ENCODE measurements at regions not wholly inside any gene's neighbourhood (a gene's known extent, or its start where the extent isn't known, plus 50 kb on each side); places are given as distances from the start of the nearest gene placed in this dataset.

- TF ChIP-seq CTCF (IDR thresholded peaks at IDR 0.05 in 4 of 5, conservative IDR thresholded peaks at IDR 0.05 in 1 of 5) (no peak), POLR2A (IDR thresholded peaks at IDR 0.05) (no peak)
- no peak for ATAC-seq
- Histone ChIP-seq H3K36me3 (no peaks in the 10 kb centered on the region), H3K27ac (no peak overlapping the region), H3K4me3 (no peak overlapping the region), H3K27me3 (no peaks in the 10 kb centered on the region), H3K9me3 (no peaks in the 10 kb centered on the region), H3K4me1 (peaks cover 0 to 6% of the 10 kb centered on the region in 2 donors)
- in situ Hi-C loops (cut with MboI; ENCODE audit: low sequenced_read_pairs in 4 of 4) = loop anchor here in 2 of 4 donors (25.0 kb wide), 2 partner anchors 467 to 1042 kb away; no protein-coding TSS in a partner anchor
- intact Hi-C loops (cut with DNase I; ENCODE audit: low total_unique reads) = no loop called here
- no peak for DNase-seq
Measured at GRCh38 chr4:24404281-24404680, 180.1 kb downstream of the DHX15 start.

GRCh38 chr4:24403265-24403664, 181.1 kb downstream of the DHX15 start:
- DNase-seq (no peak), ATAC-seq (no peak)
- no peak overlapping the region for H3K27ac ChIP-seq
- no peak for TF ChIP-seq CTCF (IDR thresholded peaks at IDR 0.05 in 4 of 5, conservative IDR thresholded peaks at IDR 0.05 in 1 of 5)
- H3K27me3 ChIP-seq = no peaks in the 10 kb centered on the region
- in situ Hi-C loops (cut with MboI; ENCODE audit: low sequenced_read_pairs in 4 of 4) = loop anchor here in 2 of 4 donors (25.0 kb wide), 2 partner anchors 466 to 1041 kb away; no protein-coding TSS in a partner anchor
- no peaks in the 10 kb centered on the region for H3K36me3 ChIP-seq
- H3K9me3 ChIP-seq = no peaks in the 10 kb centered on the region
- intact Hi-C loops (cut with DNase I; ENCODE audit: low total_unique reads) = no loop called here
- H3K4me1 ChIP-seq = peaks cover 0 to 6% of the 10 kb centered on the region in 2 donors
- no peak overlapping the region for H3K4me3 ChIP-seq

DNA sequence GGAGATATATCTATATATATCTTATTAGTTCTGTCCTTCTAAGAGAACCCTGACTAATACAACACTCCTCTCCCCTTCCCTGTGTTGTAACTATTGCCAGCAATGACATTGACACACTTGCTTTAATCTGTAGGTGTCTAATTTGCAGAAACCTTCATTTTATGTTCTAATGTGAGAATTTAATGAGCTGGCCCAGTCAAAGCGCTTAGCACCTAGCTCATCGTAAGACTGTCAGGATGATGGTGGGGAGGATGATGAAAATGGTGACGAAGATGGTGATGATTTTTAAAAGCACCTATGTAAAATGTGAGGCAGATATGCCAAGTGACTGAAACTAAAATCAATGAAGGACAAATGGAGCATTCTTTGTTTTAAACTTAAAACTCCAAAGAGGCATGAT, 183.8 kb downstream of the DHX15 start:
- in situ Hi-C loops (cut with MboI; ENCODE audit: low sequenced_read_pairs in 4 of 4) = loop anchor here in 2 of 4 donors (25.0 kb wide), 2 partner anchors 463 to 1038 kb away; no protein-coding TSS in a partner anchor
- H3K9me3 ChIP-seq = no peaks in the 10 kb centered on the region
- no peak overlapping the region for H3K27ac ChIP-seq
- DNase-seq (no peak), ATAC-seq (no peak)
- intact Hi-C loops (cut with DNase I; ENCODE audit: low total_unique reads) = no loop called here
- TF ChIP-seq CTCF (IDR thresholded peaks at IDR 0.05 in 4 of 5, conservative IDR thresholded peaks at IDR 0.05 in 1 of 5) (no peak), POLR2A (IDR thresholded peaks at IDR 0.05) (no peak)
- no peaks in the 10 kb centered on the region for H3K4me1 ChIP-seq
- no peaks in the 10 kb centered on the region for H3K27me3 ChIP-seq
- no peaks in the 10 kb centered on the region for H3K36me3 ChIP-seq
- H3K4me3 ChIP-seq = no peak overlapping the region

DNA sequence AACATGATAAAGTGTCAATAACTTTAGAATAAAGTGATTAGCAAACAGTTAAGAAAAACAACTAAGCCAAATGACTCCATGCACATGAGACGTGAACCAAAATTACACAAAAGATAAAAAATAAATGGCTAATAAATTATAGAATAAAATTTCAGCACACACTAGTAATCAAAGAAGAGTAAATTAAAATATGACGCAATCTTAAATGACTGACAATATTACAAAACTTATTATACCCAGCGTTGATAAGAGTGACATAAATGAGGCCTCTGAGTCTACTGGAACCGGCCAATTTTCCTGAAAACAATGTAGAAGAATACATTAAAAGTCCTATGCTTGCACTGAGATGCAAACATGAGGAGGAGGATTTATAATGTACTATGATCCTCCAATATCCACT, 187.4 kb downstream of the DHX15 start:
- no peak for ATAC-seq
- in situ Hi-C loops (cut with MboI; ENCODE audit: low sequenced_read_pairs in 4 of 4) = no loop called here

More for the DNA sequence above, 187.4 kb downstream of the DHX15 start:
- Histone ChIP-seq H3K4me3 (no peak overlapping the region), H3K36me3 (no peaks in the 10 kb centered on the region), H3K27me3 (no peaks in the 10 kb centered on the region), H3K4me1 (no peaks in the 10 kb centered on the region), H3K9me3 (no peaks in the 10 kb centered on the region), H3K27ac (no peak overlapping the region)
- intact Hi-C loops (cut with DNase I; ENCODE audit: low total_unique reads) = no loop called here
- DNase-seq = no peak
- TF ChIP-seq CTCF (IDR thresholded peaks at IDR 0.05 in 4 of 5, conservative IDR thresholded peaks at IDR 0.05 in 1 of 5) (no peak), POLR2A (IDR thresholded peaks at IDR 0.05) (no peak)
